HepG2 (cell line): ENCODE measurements at regions not wholly inside any gene's neighbourhood (a gene's known extent, or its start where the extent isn't known, plus 50 kb on each side); places are given as distances from the start of the nearest gene placed in this dataset.

ENCODE experiments used
- ATF3 ChIP-seq: sonication (generic); formaldehyde crosslinking; IDR thresholded peaks from 2 replicates; pipeline ENCODE4 v1.4.0; 2020; ENCODE audit warnings: missing genetic modification reagents
- HDAC6 ChIP-seq: fragments of 200-600 bp; sonication (generic); IDR thresholded peaks from 2 replicates; pipeline ENCODE4 v1.7.0; 2017; ENCODE audit warnings: mild to moderate bottlenecking, antibody characterized with exemption, low read length, low read depth
- RFX5 ChIP-seq: IDR thresholded peaks from 2 replicates; pipeline ENCODE4 v1.6.1; 2011; ENCODE audit warnings: low read depth, low read length, improper control_type of control experiment
- SMARCC2 ChIP-seq: fragments of 450-650 bp; IDR thresholded peaks from 2 replicates; pipeline ENCODE4 v1.6.1; 2017; ENCODE audit warnings: antibody characterized with exemption, mild to moderate bottlenecking
- TGIF2 ChIP-seq: IDR thresholded peaks from 2 replicates; pipeline ENCODE4 v1.6.1; 2016; ENCODE audit warnings: control low read depth, missing compliant biosample characterization

- TF ChIP-seq ATF3 (CRISPR knock-in tag) (no peak), TGIF2 (CRISPR knock-in tag) (no peak), SMARCC2 (no peak), RFX5 (no peak), HDAC6 (no peak)
These were observed 198.9 kb upstream of the RND3 start for GRCh38 chr2:150686391-150686790.
